ENCODE measurements at regions not wholly inside any gene's neighbourhood (a gene's known extent, or its start where the extent isn't known, plus 50 kb on each side); places are given as distances from the start of the nearest gene placed in this dataset.

DNA sequence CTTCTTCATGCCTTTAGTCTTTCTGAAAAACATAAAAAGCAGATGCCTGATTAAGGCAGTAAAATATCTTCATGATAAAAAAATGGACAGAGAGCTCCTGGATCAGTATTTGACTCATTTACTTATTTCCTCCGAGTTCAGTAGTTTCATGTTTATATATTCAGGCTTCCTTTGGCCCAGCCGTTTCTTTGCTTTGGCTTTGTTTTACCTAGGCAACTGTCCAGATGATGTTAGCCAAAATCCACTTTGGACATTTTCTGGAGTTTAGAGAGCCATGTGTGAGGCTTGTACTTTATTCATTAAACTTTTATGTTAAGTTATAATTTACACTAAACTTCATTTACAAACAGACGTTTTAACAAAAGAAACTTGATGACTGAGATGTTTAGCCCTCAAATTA is 307.1 kb upstream of the RSPO3 start:
- TF ChIP-seq MAX (IDR thresholded peaks at IDR 0.05) (no peak), EZH2 (IDR thresholded peaks at IDR 0.05) (no peak), ZFX (IDR thresholded peaks at IDR 0.05) (no peak), FOSL1 (IDR thresholded peaks at IDR 0.05; ENCODE audit: low read depth) (no peak), POLR2AphosphoS5 (IDR thresholded peaks at IDR 0.05; ENCODE audit: low read depth, low read length) (no peak), SIN3A (IDR thresholded peaks at IDR 0.05; ENCODE audit: low read depth) (no peak), POLR2A (IDR thresholded peaks at IDR 0.05; ENCODE audit: borderline replicate concordance, extremely low read depth, insufficient read depth, insufficient read length) (no peak), TCF7L2 (IDR thresholded peaks at IDR 0.05; ENCODE audit: borderline replicate concordance, extremely low read depth, insufficient read depth, insufficient read length) (no peak), YY1 (IDR thresholded peaks at IDR 0.05; ENCODE audit: extremely low read depth, insufficient replicate concordance, low read depth, low read length) (no peak), ZBTB33 (IDR thresholded peaks at IDR 0.05; ENCODE audit: extremely low read depth, insufficient replicate concordance, low read length) (no peak)
- TF ChIP-seq, protein P1, sequence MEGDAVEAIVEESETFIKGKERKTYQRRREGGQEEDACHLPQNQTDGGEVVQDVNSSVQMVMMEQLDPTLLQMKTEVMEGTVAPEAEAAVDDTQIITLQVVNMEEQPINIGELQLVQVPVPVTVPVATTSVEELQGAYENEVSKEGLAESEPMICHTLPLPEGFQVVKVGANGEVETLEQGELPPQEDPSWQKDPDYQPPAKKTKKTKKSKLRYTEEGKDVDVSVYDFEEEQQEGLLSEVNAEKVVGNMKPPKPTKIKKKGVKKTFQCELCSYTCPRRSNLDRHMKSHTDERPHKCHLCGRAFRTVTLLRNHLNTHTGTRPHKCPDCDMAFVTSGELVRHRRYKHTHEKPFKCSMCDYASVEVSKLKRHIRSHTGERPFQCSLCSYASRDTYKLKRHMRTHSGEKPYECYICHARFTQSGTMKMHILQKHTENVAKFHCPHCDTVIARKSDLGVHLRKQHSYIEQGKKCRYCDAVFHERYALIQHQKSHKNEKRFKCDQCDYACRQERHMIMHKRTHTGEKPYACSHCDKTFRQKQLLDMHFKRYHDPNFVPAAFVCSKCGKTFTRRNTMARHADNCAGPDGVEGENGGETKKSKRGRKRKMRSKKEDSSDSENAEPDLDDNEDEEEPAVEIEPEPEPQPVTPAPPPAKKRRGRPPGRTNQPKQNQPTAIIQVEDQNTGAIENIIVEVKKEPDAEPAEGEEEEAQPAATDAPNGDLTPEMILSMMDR (IDR thresholded peaks at IDR 0.05 in 2 of 3, conservative IDR thresholded peaks at IDR 0.05 in 1 of 3; ENCODE audit: borderline replicate concordance in 1 of 3, insufficient read depth in 1 of 3, low read depth in 2 of 3, low read length in 2 of 3): no peak
